ENCODE measurements at regions not wholly inside any gene's neighbourhood (a gene's known extent, or its start where the extent isn't known, plus 50 kb on each side); places are given as distances from the start of the nearest gene placed in this dataset.

DNA sequence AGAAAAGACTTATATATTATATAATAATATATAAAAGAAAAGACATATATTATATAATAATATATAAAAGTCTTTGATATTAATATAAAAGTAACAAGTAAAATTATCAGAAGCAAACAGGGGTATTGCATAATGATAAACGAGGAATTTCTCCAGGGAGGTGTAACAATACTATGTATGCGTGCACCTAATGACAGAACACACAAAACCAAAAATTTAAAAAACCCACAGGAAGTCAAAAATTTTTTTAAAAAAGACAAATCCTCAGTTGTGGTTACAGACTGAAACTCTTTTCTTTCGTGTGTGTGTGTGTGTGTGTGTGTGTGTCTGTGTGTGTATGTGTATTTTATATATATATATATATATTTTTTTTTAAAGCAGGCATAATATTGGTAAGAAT, 279.2 kb upstream of the DPP6 start:
- TF ChIP-seq, protein P1, sequence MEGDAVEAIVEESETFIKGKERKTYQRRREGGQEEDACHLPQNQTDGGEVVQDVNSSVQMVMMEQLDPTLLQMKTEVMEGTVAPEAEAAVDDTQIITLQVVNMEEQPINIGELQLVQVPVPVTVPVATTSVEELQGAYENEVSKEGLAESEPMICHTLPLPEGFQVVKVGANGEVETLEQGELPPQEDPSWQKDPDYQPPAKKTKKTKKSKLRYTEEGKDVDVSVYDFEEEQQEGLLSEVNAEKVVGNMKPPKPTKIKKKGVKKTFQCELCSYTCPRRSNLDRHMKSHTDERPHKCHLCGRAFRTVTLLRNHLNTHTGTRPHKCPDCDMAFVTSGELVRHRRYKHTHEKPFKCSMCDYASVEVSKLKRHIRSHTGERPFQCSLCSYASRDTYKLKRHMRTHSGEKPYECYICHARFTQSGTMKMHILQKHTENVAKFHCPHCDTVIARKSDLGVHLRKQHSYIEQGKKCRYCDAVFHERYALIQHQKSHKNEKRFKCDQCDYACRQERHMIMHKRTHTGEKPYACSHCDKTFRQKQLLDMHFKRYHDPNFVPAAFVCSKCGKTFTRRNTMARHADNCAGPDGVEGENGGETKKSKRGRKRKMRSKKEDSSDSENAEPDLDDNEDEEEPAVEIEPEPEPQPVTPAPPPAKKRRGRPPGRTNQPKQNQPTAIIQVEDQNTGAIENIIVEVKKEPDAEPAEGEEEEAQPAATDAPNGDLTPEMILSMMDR (IDR thresholded peaks at IDR 0.05; ENCODE audit: poor library complexity, severe bottlenecking), result no peak
- no peak for TF ChIP-seq RAD21 (conservative IDR thresholded peaks at IDR 0.05)
- no peak for TF ChIP-seq POLR2AphosphoS5 (IDR thresholded peaks at IDR 0.05)
- TF ChIP-seq EP300 (conservative IDR thresholded peaks at IDR 0.05; ENCODE audit: poor library complexity, severe bottlenecking), result no peak
- TF ChIP-seq TAF1 (IDR thresholded peaks at IDR 0.05; ENCODE audit: low read depth), result no peak
- TF ChIP-seq, protein P2, sequence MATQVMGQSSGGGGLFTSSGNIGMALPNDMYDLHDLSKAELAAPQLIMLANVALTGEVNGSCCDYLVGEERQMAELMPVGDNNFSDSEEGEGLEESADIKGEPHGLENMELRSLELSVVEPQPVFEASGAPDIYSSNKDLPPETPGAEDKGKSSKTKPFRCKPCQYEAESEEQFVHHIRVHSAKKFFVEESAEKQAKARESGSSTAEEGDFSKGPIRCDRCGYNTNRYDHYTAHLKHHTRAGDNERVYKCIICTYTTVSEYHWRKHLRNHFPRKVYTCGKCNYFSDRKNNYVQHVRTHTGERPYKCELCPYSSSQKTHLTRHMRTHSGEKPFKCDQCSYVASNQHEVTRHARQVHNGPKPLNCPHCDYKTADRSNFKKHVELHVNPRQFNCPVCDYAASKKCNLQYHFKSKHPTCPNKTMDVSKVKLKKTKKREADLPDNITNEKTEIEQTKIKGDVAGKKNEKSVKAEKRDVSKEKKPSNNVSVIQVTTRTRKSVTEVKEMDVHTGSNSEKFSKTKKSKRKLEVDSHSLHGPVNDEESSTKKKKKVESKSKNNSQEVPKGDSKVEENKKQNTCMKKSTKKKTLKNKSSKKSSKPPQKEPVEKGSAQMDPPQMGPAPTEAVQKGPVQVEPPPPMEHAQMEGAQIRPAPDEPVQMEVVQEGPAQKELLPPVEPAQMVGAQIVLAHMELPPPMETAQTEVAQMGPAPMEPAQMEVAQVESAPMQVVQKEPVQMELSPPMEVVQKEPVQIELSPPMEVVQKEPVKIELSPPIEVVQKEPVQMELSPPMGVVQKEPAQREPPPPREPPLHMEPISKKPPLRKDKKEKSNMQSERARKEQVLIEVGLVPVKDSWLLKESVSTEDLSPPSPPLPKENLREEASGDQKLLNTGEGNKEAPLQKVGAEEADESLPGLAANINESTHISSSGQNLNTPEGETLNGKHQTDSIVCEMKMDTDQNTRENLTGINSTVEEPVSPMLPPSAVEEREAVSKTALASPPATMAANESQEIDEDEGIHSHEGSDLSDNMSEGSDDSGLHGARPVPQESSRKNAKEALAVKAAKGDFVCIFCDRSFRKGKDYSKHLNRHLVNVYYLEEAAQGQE (IDR thresholded peaks at IDR 0.05; ENCODE audit: borderline replicate concordance), result no peak
- TF ChIP-seq EZH2 (IDR thresholded peaks at IDR 0.05; ENCODE audit: borderline replicate concordance, insufficient read depth, low read length, poor library complexity, severe bottlenecking), result no peak
- TF ChIP-seq SMC3 (conservative IDR thresholded peaks at IDR 0.05; ENCODE audit: poor library complexity), result no peak
